LNCaP clone FGC (cell line): ENCODE measurements at regions not wholly inside any gene's neighbourhood (a gene's known extent, or its start where the extent isn't known, plus 50 kb on each side); places are given as distances from the start of the nearest gene placed in this dataset.
A peak's percentile ranks its signal among the peaks of the same experiment; 100 is the strongest.

ENCODE experiments used
- DNase-seq: peaks from one replicate; pipeline ENCODE4 v3.0.0-alpha.2; 2011; ENCODE audit warnings: low read depth
- H3K4me3 ChIP-seq: 2 replicates; pipeline ENCODE4 v1.5.1; 2011; ENCODE audit warnings: mild to moderate bottlenecking, low read depth, low read length, control low read depth
- CTCF ChIP-seq: IDR thresholded peaks from 2 replicates; pipeline ENCODE4 v1.5.1; 2012; ENCODE audit warnings: mild to moderate bottlenecking; ENCODE audit not compliant: control insufficient read depth, insufficient read depth; ENCODE audit errors: extremely low read depth

GRCh38 chr11:93902921-93903320 lies 52.5 kb upstream of the VSTM5 start:
- no peak for TF ChIP-seq CTCF
- no peak overlapping the region for H3K4me3 ChIP-seq
- no peak for DNase-seq

GRCh38 chr11:93903989-93904388 lies 53.6 kb upstream of the VSTM5 start:
- TF ChIP-seq CTCF = peak; percentile 27; the same call in 1 of the 2 replicates
- DNase-seq = no peak
- no peak overlapping the region for H3K4me3 ChIP-seq

- H3K4me3 ChIP-seq = no peak overlapping the region
- no peak for TF ChIP-seq CTCF
- no peak for DNase-seq
These were observed 54.3 kb upstream of the VSTM5 start for GRCh38 chr11:93904716-93905115.

GRCh38 chr11:93905384-93905783 lies 55.0 kb upstream of the VSTM5 start:
- no peak for DNase-seq
- H3K4me3 ChIP-seq = no peak overlapping the region
- TF ChIP-seq CTCF = no peak

GRCh38 chr11:93906486-93906885 lies 56.1 kb upstream of the VSTM5 start:
- TF ChIP-seq CTCF = no peak
- no peak for DNase-seq

GRCh38 chr11:93907901-93908300 lies 57.5 kb upstream of the VSTM5 start:
- DNase-seq = no peak
- H3K4me3 ChIP-seq = no peak overlapping the region

More at GRCh38 chr11:93906486-93906885, 56.1 kb upstream of the VSTM5 start:
- H3K4me3 ChIP-seq = no peak overlapping the region

More at GRCh38 chr11:93907901-93908300, 57.5 kb upstream of the VSTM5 start:
- no peak for TF ChIP-seq CTCF
